SK-N-SH treated with all-trans-retinoic acid at 6 μM for 48 hours (cell line): ENCODE measurements at regions not wholly inside any gene's neighbourhood (a gene's known extent, or its start where the extent isn't known, plus 50 kb on each side); places are given as distances from the start of the nearest gene placed in this dataset.

ENCODE experiments used
- ATAC-seq: fragments of 200-7000 bp; cut with Tn5 transposase; 3 replicates; pipeline ENCODE4 v1.9.1; 2020; ENCODE audit warnings: mild to moderate bottlenecking, moderate library complexity
- ARNTL ChIP-seq: fragments of 450-650 bp; formaldehyde crosslinking; IDR thresholded peaks from 2 replicates; pipeline ENCODE4 v1.5.0; 2020; ENCODE audit warnings: low read depth, mild to moderate bottlenecking, moderate library complexity, borderline replicate concordance
- BACH2 ChIP-seq: fragments of 250-450 bp; sonication (Bioruptor Pico); IDR thresholded peaks from 2 replicates; pipeline ENCODE4 v1.9.0; 2021; ENCODE audit warnings: mild to moderate bottlenecking, borderline replicate concordance
- CSDC2 ChIP-seq: fragments of 250-450 bp; sonication (Bioruptor Pico); IDR thresholded peaks from 2 replicates; pipeline ENCODE4 v1.5.0; 2020; ENCODE audit warnings: mild to moderate bottlenecking, moderate library complexity
- CSRNP3 ChIP-seq: fragments of 250-450 bp; sonication (Bioruptor Pico); IDR thresholded peaks from 2 replicates; pipeline ENCODE4 v1.5.1; 2021; ENCODE audit warnings: mild to moderate bottlenecking, moderate library complexity
- ESRRG ChIP-seq: fragments of 250-450 bp; sonication (Bioruptor Pico); IDR thresholded peaks from 2 replicates; pipeline ENCODE4 v1.6.1; 2021; ENCODE audit warnings: mild to moderate bottlenecking
- GLIS3 ChIP-seq: fragments of 250-450 bp; sonication (Bioruptor Pico); IDR thresholded peaks from 2 replicates; pipeline ENCODE4 v1.5.0; 2020; ENCODE audit warnings: mild to moderate bottlenecking, moderate library complexity
- ISL1 ChIP-seq: fragments of 250-450 bp; sonication (Bioruptor Pico); IDR thresholded peaks from 2 replicates; pipeline ENCODE4 v2.1.2; 2022; ENCODE audit warnings: mild to moderate bottlenecking, moderate library complexity
- OSR1 ChIP-seq: fragments of 250-450 bp; sonication (Bioruptor Pico); IDR thresholded peaks from 2 replicates; pipeline ENCODE4 v1.8.0; 2022; ENCODE audit warnings: moderate library complexity, mild to moderate bottlenecking, inconsistent platforms
- POU6F1 ChIP-seq: fragments of 250-450 bp; sonication (Bioruptor Pico); IDR thresholded peaks from 2 replicates; pipeline ENCODE4 v1.8.0; 2021; ENCODE audit warnings: low read depth, mild to moderate bottlenecking, moderate library complexity, borderline replicate concordance
- PPARA ChIP-seq: fragments of 250-450 bp; sonication (Bioruptor Pico); IDR thresholded peaks from 2 replicates; pipeline ENCODE4 v1.5.0; 2020; ENCODE audit warnings: mild to moderate bottlenecking, borderline replicate concordance
- RARB ChIP-seq: fragments of 250-450 bp; sonication (Bioruptor Pico); IDR thresholded peaks from 2 replicates; pipeline ENCODE4 v1.8.0; 2021; ENCODE audit warnings: mild to moderate bottlenecking, moderate library complexity
- SNAI2 ChIP-seq: fragments of 250-450 bp; sonication (Bioruptor Pico); IDR thresholded peaks from 2 replicates; pipeline ENCODE4 v1.5.0; 2020; ENCODE audit warnings: mild to moderate bottlenecking, moderate library complexity
- TCF4 ChIP-seq: fragments of 250-450 bp; sonication (Bioruptor Pico); IDR thresholded peaks from 2 replicates; pipeline ENCODE4 v1.8.0; 2021; ENCODE audit warnings: mild to moderate bottlenecking, moderate library complexity, borderline replicate concordance
- TSHZ2 ChIP-seq: fragments of 250-450 bp; sonication (Bioruptor Pico); IDR thresholded peaks from 2 replicates; pipeline ENCODE4 v1.5.0; 2020; ENCODE audit warnings: mild to moderate bottlenecking, moderate library complexity
- ZC3H10 ChIP-seq: fragments of 250-450 bp; sonication (Bioruptor Pico); IDR thresholded peaks from 2 replicates; pipeline ENCODE4 v1.5.1; 2021; ENCODE audit warnings: mild to moderate bottlenecking, moderate library complexity
- ZFP30 ChIP-seq: fragments of 450-650 bp; formaldehyde crosslinking; IDR thresholded peaks from 2 replicates; pipeline ENCODE4 v1.5.0; 2022; ENCODE audit warnings: mild to moderate bottlenecking, moderate library complexity
- ZNF565 ChIP-seq: fragments of 450-650 bp; formaldehyde crosslinking; conservative IDR thresholded peaks from 2 replicates; pipeline ENCODE4 v1.5.0; 2020; ENCODE audit warnings: low read depth, mild to moderate bottlenecking, moderate library complexity
- ZNF70 ChIP-seq: fragments of 450-650 bp; formaldehyde crosslinking; IDR thresholded peaks from 2 replicates; pipeline ENCODE4 v1.5.0; 2020; ENCODE audit warnings: mild to moderate bottlenecking, moderate library complexity
- ZNF8 ChIP-seq: fragments of 450-650 bp; formaldehyde crosslinking; IDR thresholded peaks from 2 replicates; pipeline ENCODE4 v1.5.0; 2020; ENCODE audit warnings: mild to moderate bottlenecking, moderate library complexity
- TF ChIP-seq, protein P1 (sequence below): fragments of 250-450 bp; sonication (Bioruptor Pico); IDR thresholded peaks from 2 replicates; pipeline ENCODE4 v1.5.1; 2020; ENCODE audit warnings: low read depth, mild to moderate bottlenecking, moderate library complexity
- TF ChIP-seq, protein P2 (sequence below): fragments of 250-450 bp; sonication (Bioruptor Pico); IDR thresholded peaks from 2 replicates; pipeline ENCODE4 v1.8.0; 2020; ENCODE audit warnings: mild to moderate bottlenecking, moderate library complexity, borderline replicate concordance

- TF ChIP-seq CSRNP3 (CRISPR knock-in tag) (no peak), BACH2 (no peak), ESRRG (CRISPR knock-in tag) (no peak), ARNTL (CRISPR knock-in tag) (no peak), CSDC2 (CRISPR knock-in tag) (no peak), ZFP30 (CRISPR knock-in tag) (no peak), ZNF565 (CRISPR knock-in tag) (no peak), POU6F1 (CRISPR knock-in tag) (no peak), SNAI2 (CRISPR knock-in tag) (no peak), ZNF8 (no peak), TSHZ2 (CRISPR knock-in tag) (no peak), RARB (CRISPR knock-in tag) (no peak), PPARA (CRISPR knock-in tag) (no peak), ISL1 (CRISPR knock-in tag) (no peak), GLIS3 (no peak), TCF4 (CRISPR knock-in tag) (no peak)
- TF ChIP-seq, protein P1, sequence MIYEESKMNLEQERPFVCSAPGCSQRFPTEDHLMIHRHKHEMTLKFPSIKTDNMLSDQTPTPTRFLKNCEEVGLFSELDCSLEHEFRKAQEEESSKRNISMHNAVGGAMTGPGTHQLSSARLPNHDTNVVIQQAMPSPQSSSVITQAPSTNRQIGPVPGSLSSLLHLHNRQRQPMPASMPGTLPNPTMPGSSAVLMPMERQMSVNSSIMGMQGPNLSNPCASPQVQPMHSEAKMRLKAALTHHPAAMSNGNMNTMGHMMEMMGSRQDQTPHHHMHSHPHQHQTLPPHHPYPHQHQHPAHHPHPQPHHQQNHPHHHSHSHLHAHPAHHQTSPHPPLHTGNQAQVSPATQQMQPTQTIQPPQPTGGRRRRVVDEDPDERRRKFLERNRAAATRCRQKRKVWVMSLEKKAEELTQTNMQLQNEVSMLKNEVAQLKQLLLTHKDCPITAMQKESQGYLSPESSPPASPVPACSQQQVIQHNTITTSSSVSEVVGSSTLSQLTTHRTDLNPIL (CRISPR knock-in tag), result no peak
- ATAC-seq, result no peak
Measured at GRCh38 chr18:75898651-75899050, 471.1 kb upstream of the SMIM21 start.

- ATAC-seq, result no peak
Measured at GRCh38 chr18:75897386-75897785, 469.9 kb upstream of the SMIM21 start.

DNA sequence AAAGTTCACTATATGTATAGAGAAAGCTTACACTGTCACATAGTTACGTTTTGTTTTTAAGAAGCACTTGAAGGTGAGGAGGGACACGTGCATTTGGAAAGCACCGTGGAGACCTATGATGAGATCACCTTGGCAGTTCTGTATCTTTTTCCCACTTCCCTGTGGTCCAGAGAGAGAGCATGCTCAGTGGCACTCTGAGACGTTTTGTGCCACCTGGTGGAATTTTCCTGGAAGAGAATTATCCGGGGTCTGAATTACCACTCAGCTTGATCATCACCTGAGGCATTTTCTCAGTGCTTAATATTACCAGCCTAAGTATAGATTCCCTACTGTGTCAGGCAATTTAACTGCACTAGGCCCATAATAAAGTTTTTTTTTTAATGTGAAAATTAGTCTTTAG is 469.4 kb upstream of the SMIM21 start:
- no peak for ATAC-seq
- no peak for TF ChIP-seq POU6F1 (CRISPR knock-in tag)
- TF ChIP-seq ARNTL (CRISPR knock-in tag), result no peak
- no peak for TF ChIP-seq CSDC2 (CRISPR knock-in tag)
- TF ChIP-seq, protein P2, sequence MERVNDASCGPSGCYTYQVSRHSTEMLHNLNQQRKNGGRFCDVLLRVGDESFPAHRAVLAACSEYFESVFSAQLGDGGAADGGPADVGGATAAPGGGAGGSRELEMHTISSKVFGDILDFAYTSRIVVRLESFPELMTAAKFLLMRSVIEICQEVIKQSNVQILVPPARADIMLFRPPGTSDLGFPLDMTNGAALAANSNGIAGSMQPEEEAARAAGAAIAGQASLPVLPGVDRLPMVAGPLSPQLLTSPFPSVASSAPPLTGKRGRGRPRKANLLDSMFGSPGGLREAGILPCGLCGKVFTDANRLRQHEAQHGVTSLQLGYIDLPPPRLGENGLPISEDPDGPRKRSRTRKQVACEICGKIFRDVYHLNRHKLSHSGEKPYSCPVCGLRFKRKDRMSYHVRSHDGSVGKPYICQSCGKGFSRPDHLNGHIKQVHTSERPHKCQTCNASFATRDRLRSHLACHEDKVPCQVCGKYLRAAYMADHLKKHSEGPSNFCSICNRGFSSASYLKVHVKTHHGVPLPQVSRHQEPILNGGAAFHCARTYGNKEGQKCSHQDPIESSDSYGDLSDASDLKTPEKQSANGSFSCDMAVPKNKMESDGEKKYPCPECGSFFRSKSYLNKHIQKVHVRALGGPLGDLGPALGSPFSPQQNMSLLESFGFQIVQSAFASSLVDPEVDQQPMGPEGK (CRISPR knock-in tag), result no peak
- no peak for TF ChIP-seq PPARA (CRISPR knock-in tag)
- no peak for TF ChIP-seq ZNF70
- TF ChIP-seq CSRNP3 (CRISPR knock-in tag), result no peak
- TF ChIP-seq SNAI2 (CRISPR knock-in tag), result no peak
- no peak for TF ChIP-seq OSR1 (CRISPR knock-in tag)
- TF ChIP-seq ZNF565 (CRISPR knock-in tag), result no peak
- no peak for TF ChIP-seq BACH2
- TF ChIP-seq ZC3H10 (CRISPR knock-in tag), result no peak

More at GRCh38 chr18:75897386-75897785, 469.9 kb upstream of the SMIM21 start:
- TF ChIP-seq ZNF8 (no peak), ZNF70 (no peak), POU6F1 (CRISPR knock-in tag) (no peak), ZNF565 (CRISPR knock-in tag) (no peak), OSR1 (CRISPR knock-in tag) (no peak), SNAI2 (CRISPR knock-in tag) (no peak)
